Stomach (tissue), 4 donors: ENCODE measurements at regions not wholly inside any gene's neighbourhood (a gene's known extent, or its start where the extent isn't known, plus 50 kb on each side); places are given as distances from the start of the nearest gene placed in this dataset.

Experiments
- EP300 ChIP-seq: sonication (generic); formaldehyde crosslinking; IDR thresholded peaks from one replicate; pipeline ENCODE4 v1.6.1; 2017; ENCODE audit warnings: antibody characterized with exemption
- POLR2A ChIP-seq, 4 donors: fragments of 450-650 bp; IDR thresholded peaks; one replicate each; pipeline ENCODE4 v1.6.1; 2016; ENCODE audit warnings: antibody characterized with exemption in 4 of 4, control low read depth in 2 of 4, mild to moderate bottlenecking in 1 of 4, moderate library complexity in 1 of 4
- POLR2AphosphoS5 ChIP-seq, 3 donors: sonication (generic); formaldehyde crosslinking; IDR thresholded peaks; one replicate each; pipeline ENCODE4 v1.6.1; 2016; ENCODE audit warnings: antibody characterized with exemption in 3 of 3
- TF ChIP-seq, protein P1 (sequence below), 7 experiments: fragments of 450-650 bp in 4 of 7; fragments of 200-600 bp in 3 of 7; sonication (generic) in 3 of 7; IDR thresholded peaks; one replicate each; pipeline ENCODE4 v1.5.1; 2016 to 2019; ENCODE audit warnings: antibody characterized with exemption in 7 of 7, control low read depth in 2 of 7, mild to moderate bottlenecking in 1 of 7

DNA sequence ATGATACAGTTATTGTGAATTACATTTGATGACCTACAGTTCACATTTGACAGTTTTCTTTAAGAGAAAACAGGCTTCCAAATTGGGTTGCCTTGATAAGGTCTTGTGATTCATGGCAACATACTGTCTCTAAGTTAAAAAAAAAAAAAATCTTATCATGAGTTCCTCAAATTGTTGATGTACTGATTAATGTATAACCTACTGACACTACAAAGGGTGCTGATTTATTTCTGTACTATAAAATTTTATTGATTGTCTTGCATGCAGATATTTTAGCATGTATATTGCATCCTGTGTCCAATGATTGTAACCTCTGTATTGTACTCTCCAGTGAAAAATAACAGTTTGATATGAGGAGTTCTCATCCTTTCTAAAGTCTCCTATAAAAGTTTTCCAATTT, 197.3 kb upstream of the IVNS1ABP start:
- TF ChIP-seq POLR2A (IDR thresholded peaks at IDR 0.05), result no peak
- TF ChIP-seq, protein P1, sequence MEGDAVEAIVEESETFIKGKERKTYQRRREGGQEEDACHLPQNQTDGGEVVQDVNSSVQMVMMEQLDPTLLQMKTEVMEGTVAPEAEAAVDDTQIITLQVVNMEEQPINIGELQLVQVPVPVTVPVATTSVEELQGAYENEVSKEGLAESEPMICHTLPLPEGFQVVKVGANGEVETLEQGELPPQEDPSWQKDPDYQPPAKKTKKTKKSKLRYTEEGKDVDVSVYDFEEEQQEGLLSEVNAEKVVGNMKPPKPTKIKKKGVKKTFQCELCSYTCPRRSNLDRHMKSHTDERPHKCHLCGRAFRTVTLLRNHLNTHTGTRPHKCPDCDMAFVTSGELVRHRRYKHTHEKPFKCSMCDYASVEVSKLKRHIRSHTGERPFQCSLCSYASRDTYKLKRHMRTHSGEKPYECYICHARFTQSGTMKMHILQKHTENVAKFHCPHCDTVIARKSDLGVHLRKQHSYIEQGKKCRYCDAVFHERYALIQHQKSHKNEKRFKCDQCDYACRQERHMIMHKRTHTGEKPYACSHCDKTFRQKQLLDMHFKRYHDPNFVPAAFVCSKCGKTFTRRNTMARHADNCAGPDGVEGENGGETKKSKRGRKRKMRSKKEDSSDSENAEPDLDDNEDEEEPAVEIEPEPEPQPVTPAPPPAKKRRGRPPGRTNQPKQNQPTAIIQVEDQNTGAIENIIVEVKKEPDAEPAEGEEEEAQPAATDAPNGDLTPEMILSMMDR (IDR thresholded peaks at IDR 0.05), result no peak
- TF ChIP-seq EP300, result no peak
- no peak for TF ChIP-seq POLR2AphosphoS5 (IDR thresholded peaks at IDR 0.05)
